Testis (tissue), 2 donors: ENCODE measurements at regions not wholly inside any gene's neighbourhood (a gene's known extent, or its start where the extent isn't known, plus 50 kb on each side); places are given as distances from the start of the nearest gene placed in this dataset.

ENCODE experiments used
- POLR2A ChIP-seq: fragments of 450-650 bp; IDR thresholded peaks from one replicate; pipeline ENCODE4 v1.6.1; 2017; ENCODE audit warnings: antibody characterized with exemption, mild to moderate bottlenecking, moderate library complexity
- TF ChIP-seq, protein P1 (sequence below), 3 experiments: fragments of 450-650 bp in 2 of 3; fragments of 200-600 bp in 1 of 3; sonication (generic) in 1 of 3; IDR thresholded peaks; one replicate each; pipeline ENCODE4 v1.5.1; 2016 to 2019; ENCODE audit warnings: antibody characterized with exemption in 3 of 3, mild to moderate bottlenecking in 2 of 3, moderate library complexity in 1 of 3

DNA sequence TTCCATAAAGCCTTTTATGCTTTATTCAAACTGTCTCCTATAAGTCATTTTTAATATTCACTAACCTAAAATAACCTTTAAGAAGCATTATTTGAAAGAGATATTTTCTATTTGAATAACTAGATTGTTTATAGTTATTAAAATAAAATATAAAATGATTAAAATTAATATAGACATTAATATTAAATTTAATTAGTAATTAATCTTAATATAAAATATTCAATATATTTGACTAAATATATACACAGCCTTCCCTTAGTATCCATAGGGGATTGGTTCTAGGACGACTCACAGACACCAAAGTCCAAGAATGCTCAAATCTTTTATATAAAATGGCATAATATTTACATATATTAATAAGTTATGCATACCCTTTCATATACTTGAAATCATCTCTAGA is 1014.1 kb downstream of the TBL1XR1 start:
- TF ChIP-seq, protein P1, sequence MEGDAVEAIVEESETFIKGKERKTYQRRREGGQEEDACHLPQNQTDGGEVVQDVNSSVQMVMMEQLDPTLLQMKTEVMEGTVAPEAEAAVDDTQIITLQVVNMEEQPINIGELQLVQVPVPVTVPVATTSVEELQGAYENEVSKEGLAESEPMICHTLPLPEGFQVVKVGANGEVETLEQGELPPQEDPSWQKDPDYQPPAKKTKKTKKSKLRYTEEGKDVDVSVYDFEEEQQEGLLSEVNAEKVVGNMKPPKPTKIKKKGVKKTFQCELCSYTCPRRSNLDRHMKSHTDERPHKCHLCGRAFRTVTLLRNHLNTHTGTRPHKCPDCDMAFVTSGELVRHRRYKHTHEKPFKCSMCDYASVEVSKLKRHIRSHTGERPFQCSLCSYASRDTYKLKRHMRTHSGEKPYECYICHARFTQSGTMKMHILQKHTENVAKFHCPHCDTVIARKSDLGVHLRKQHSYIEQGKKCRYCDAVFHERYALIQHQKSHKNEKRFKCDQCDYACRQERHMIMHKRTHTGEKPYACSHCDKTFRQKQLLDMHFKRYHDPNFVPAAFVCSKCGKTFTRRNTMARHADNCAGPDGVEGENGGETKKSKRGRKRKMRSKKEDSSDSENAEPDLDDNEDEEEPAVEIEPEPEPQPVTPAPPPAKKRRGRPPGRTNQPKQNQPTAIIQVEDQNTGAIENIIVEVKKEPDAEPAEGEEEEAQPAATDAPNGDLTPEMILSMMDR (IDR thresholded peaks at IDR 0.05) = no peak
- no peak for TF ChIP-seq POLR2A
